Activated CD4-positive, alpha-beta T cell treated with anti-CD3 and anti-CD28 coated beads for 36 hours (primary cell): ENCODE measurements at regions not wholly inside any gene's neighbourhood (a gene's known extent, or its start where the extent isn't known, plus 50 kb on each side); places are given as distances from the start of the nearest gene placed in this dataset.
"Not testable (repeated sequence)": the region's sequence is repeated elsewhere in the genome, so short reads cannot be mapped to it uniquely, and the experiment has no call there.

Experiments used
- ATAC-seq: fragments of 200-7000 bp; cut with Tn5 transposase; one replicate; pipeline ENCODE4 v1.10.0; 2021; ENCODE audit warnings: mild to moderate bottlenecking, moderate library complexity
- CTCF ChIA-PET: fragments of 350-600 bp; sonication (Branson Sonifier 250); formaldehyde crosslinking; loops from one replicate; lab custom pipeline; 2021; ENCODE audit warnings: antibody characterized with exemption; lab: Charles Lee
- POLR2A ChIA-PET: fragments of 350-600 bp; sonication (Branson Sonifier 250); formaldehyde crosslinking; loops from one replicate; lab custom pipeline; 2021; ENCODE audit warnings: antibody characterized with exemption, inconsistent platforms; lab: Charles Lee
- DNase-seq: peaks from one replicate; pipeline ENCODE4 v3.0.0-alpha.2; 2020
- H3K27ac Mint-ChIP-seq: one replicate; pipeline ENCODE4 v1.8.0; 2021; ENCODE audit warnings: mixed read lengths
- H3K27me3 Mint-ChIP-seq: one replicate; pipeline ENCODE4 v1.8.0; 2021; ENCODE audit warnings: mixed read lengths
- H3K36me3 Mint-ChIP-seq: one replicate; pipeline ENCODE4 v1.8.0; 2021; ENCODE audit warnings: low read depth, mixed read lengths
- H3K4me1 Mint-ChIP-seq: one replicate; pipeline ENCODE4 v1.8.0; 2021; ENCODE audit warnings: mixed read lengths
- H3K4me3 Mint-ChIP-seq: one replicate; pipeline ENCODE4 v1.8.0; 2021; ENCODE audit warnings: mild to moderate bottlenecking, moderate library complexity, mixed read lengths
- H3K9me3 Mint-ChIP-seq: one replicate; pipeline ENCODE4 v1.8.0; 2021; ENCODE audit warnings: low read depth, mixed read lengths
- intact Hi-C, 2 experiments: fragments of 100-400 bp; cut with DNase I in 1 of 2; cut with micrococcal nuclease in 1 of 2; formaldehyde crosslinking; loops; one replicate each; pipeline versions ENCODE4 v1.14.2 to v1.15.1; 2022 to 2024; cut with DNase I, micrococcal nuclease

- DNase-seq, H3K36me3 Mint-ChIP-seq, intact Hi-C loops, H3K27ac Mint-ChIP-seq, H3K4me1 Mint-ChIP-seq, ATAC-seq, POLR2A ChIA-PET, H3K4me3 Mint-ChIP-seq, CTCF ChIA-PET, H3K27me3 Mint-ChIP-seq, H3K9me3 Mint-ChIP-seq: not testable (repeated sequence)
Measured at GRCh38 chr7:150029013-150029389, 155.2 kb downstream of the ATP6V0E2 start.

GRCh38 chr7:150031733-150032132, 158.0 kb downstream of the ATP6V0E2 start:
- H3K4me3 Mint-ChIP-seq, CTCF ChIA-PET, DNase-seq, H3K9me3 Mint-ChIP-seq, H3K36me3 Mint-ChIP-seq, POLR2A ChIA-PET, H3K27ac Mint-ChIP-seq, ATAC-seq, H3K27me3 Mint-ChIP-seq, intact Hi-C loops, H3K4me1 Mint-ChIP-seq: not testable (repeated sequence)

GRCh38 chr7:150033711-150034110, 159.9 kb downstream of the ATP6V0E2 start:
- H3K36me3 Mint-ChIP-seq, POLR2A ChIA-PET, H3K27ac Mint-ChIP-seq, DNase-seq, ATAC-seq, H3K4me3 Mint-ChIP-seq, H3K4me1 Mint-ChIP-seq, H3K9me3 Mint-ChIP-seq, intact Hi-C loops, H3K27me3 Mint-ChIP-seq, CTCF ChIA-PET: not testable (repeated sequence)

- H3K36me3 Mint-ChIP-seq, H3K4me1 Mint-ChIP-seq, CTCF ChIA-PET, DNase-seq, POLR2A ChIA-PET, H3K27me3 Mint-ChIP-seq, intact Hi-C loops, H3K27ac Mint-ChIP-seq, H3K4me3 Mint-ChIP-seq, ATAC-seq, H3K9me3 Mint-ChIP-seq: not testable (repeated sequence)
Measured at GRCh38 chr7:150035769-150036168, 162.0 kb downstream of the ATP6V0E2 start.

- H3K9me3 Mint-ChIP-seq, CTCF ChIA-PET, H3K27me3 Mint-ChIP-seq, intact Hi-C loops, DNase-seq, H3K36me3 Mint-ChIP-seq, ATAC-seq, POLR2A ChIA-PET, H3K27ac Mint-ChIP-seq, H3K4me3 Mint-ChIP-seq, H3K4me1 Mint-ChIP-seq: not testable (repeated sequence)
Measured at GRCh38 chr7:150039061-150039460, 165.3 kb downstream of the ATP6V0E2 start.

GRCh38 chr7:150042281-150042680, 168.5 kb downstream of the ATP6V0E2 start:
- H3K36me3 Mint-ChIP-seq, H3K4me1 Mint-ChIP-seq, H3K4me3 Mint-ChIP-seq, H3K27ac Mint-ChIP-seq, DNase-seq, CTCF ChIA-PET, ATAC-seq, POLR2A ChIA-PET, H3K9me3 Mint-ChIP-seq: not testable (repeated sequence)
- intact Hi-C loops = loop anchor here (10.0 kb wide), 2 partner anchors 157 to 233 kb away; no protein-coding TSS in a partner anchor
- peaks cover 12% of the 10 kb centered on the region for H3K27me3 Mint-ChIP-seq

- DNase-seq = peak; percentile 58
- POLR2A ChIA-PET, H3K4me1 Mint-ChIP-seq, ATAC-seq, H3K27ac Mint-ChIP-seq, H3K9me3 Mint-ChIP-seq, H3K36me3 Mint-ChIP-seq, H3K4me3 Mint-ChIP-seq: not testable (repeated sequence)
- peaks cover 17% of the 10 kb centered on the region for H3K27me3 Mint-ChIP-seq
- CTCF ChIA-PET = interaction anchor here (1.1 kb wide), 1 partner anchor 161 kb away, joined by 3 read pairs; no protein-coding TSS in a partner anchor
- intact Hi-C loops = loop anchor here (10.0 kb wide), 2 partner anchors 160 to 230 kb away; no protein-coding TSS in a partner anchor
Measured at GRCh38 chr7:150044771-150045170, 171.0 kb downstream of the ATP6V0E2 start.

GRCh38 chr7:150045596-150045995, 171.8 kb downstream of the ATP6V0E2 start:
- DNase-seq, H3K4me3 Mint-ChIP-seq, POLR2A ChIA-PET, H3K27ac Mint-ChIP-seq, H3K9me3 Mint-ChIP-seq, ATAC-seq, H3K36me3 Mint-ChIP-seq, H3K4me1 Mint-ChIP-seq: not testable (repeated sequence)
- CTCF ChIA-PET = interaction anchor here (1.1 kb wide), 1 partner anchor 161 kb away, joined by 3 read pairs; no protein-coding TSS in a partner anchor
- intact Hi-C loops = loop anchor here (10.0 kb wide), 2 partner anchors 161 to 229 kb away; no protein-coding TSS in a partner anchor
- peaks cover 20% of the 10 kb centered on the region for H3K27me3 Mint-ChIP-seq

GRCh38 chr7:150046290-150047194, 172.8 kb downstream of the ATP6V0E2 start:
- POLR2A ChIA-PET, CTCF ChIA-PET, H3K36me3 Mint-ChIP-seq, ATAC-seq, DNase-seq, H3K27ac Mint-ChIP-seq, H3K9me3 Mint-ChIP-seq, H3K4me3 Mint-ChIP-seq, H3K4me1 Mint-ChIP-seq: not testable (repeated sequence)
- peaks cover 20% of the 10 kb centered on the region for H3K27me3 Mint-ChIP-seq
- intact Hi-C loops = loop anchor here (10.0 kb wide), 2 partner anchors 162 to 228 kb away; no protein-coding TSS in a partner anchor

GRCh38 chr7:150047329-150047728, 173.6 kb downstream of the ATP6V0E2 start:
- intact Hi-C loops = loop anchor here (10.0 kb wide), 2 partner anchors 163 to 227 kb away; no protein-coding TSS in a partner anchor
- H3K4me1 Mint-ChIP-seq, CTCF ChIA-PET, ATAC-seq, H3K36me3 Mint-ChIP-seq, H3K9me3 Mint-ChIP-seq, POLR2A ChIA-PET, H3K4me3 Mint-ChIP-seq, H3K27ac Mint-ChIP-seq: not testable (repeated sequence)
- DNase-seq = peak; percentile 44
- H3K27me3 Mint-ChIP-seq = peaks cover 20% of the 10 kb centered on the region

- peak; percentile 21 for ATAC-seq
- H3K36me3 Mint-ChIP-seq, POLR2A ChIA-PET, H3K4me1 Mint-ChIP-seq, H3K27ac Mint-ChIP-seq, CTCF ChIA-PET, H3K9me3 Mint-ChIP-seq: not testable (repeated sequence)
- peak; percentile 32 for DNase-seq
- Mint-ChIP-seq H3K27me3 (peaks cover 20% of the 10 kb centered on the region), H3K4me3 (peak overlapping the region; percentile 65)
- intact Hi-C loops = loop anchor here (1.0 to 10.0 kb wide), 3 partner anchors 163 to 227 kb away; no protein-coding TSS in a partner anchor
Measured at GRCh38 chr7:150047772-150048171, 174.0 kb downstream of the ATP6V0E2 start.
